CD14-positive monocyte (primary cell): ENCODE measurements at regions not wholly inside any gene's neighbourhood (a gene's known extent, or its start where the extent isn't known, plus 50 kb on each side); places are given as distances from the start of the nearest gene placed in this dataset.

Experiments used
- DNase-seq, 3 donors: peaks; one replicate each; pipeline ENCODE4 v3.0.0-alpha.2; 2011 to 2022
- H2AFZ ChIP-seq: 2 replicates; pipeline ENCODE4 v1.6.0; 2012; ENCODE audit warnings: mild to moderate bottlenecking, low read depth, low read length, inconsistent platforms; ENCODE audit not compliant: insufficient read depth, poor library complexity, severe bottlenecking
- H3K27ac ChIP-seq, 2 donors: 1 replicate in 1 of 2; 2 replicates in 1 of 2; pipeline ENCODE4 v1.5.1; 2012 to 2013; ENCODE audit warnings: low read length in 2 of 2, control low read depth in 1 of 2, inconsistent platforms in 1 of 2, low read depth in 1 of 2, mild to moderate bottlenecking in 1 of 2
- H3K27me3 ChIP-seq, 2 donors: one replicate each; pipeline versions ENCODE4 v1.6.0 to v1.6.1; 2011 to 2013; ENCODE audit warnings: low read length in 2 of 2; ENCODE audit not compliant: control insufficient read depth in 2 of 2, insufficient read depth in 2 of 2
- H3K36me3 ChIP-seq, 2 donors: replicated peaks in 1 of 2; 1 replicate in 1 of 2; 2 replicates in 1 of 2; pipeline versions ENCODE4 v1.5.1 to v1.6.1; 2012 to 2013; ENCODE audit warnings: low read length in 2 of 2, control low read depth in 1 of 2, inconsistent platforms in 1 of 2, mild to moderate bottlenecking in 1 of 2; ENCODE audit not compliant: insufficient read depth in 2 of 2, control insufficient read depth in 1 of 2
- H3K4me1 ChIP-seq, 2 donors: 1 replicate in 1 of 2; 2 replicates in 1 of 2; pipeline versions ENCODE4 v1.5.1 to v1.6.1; 2012 to 2013; ENCODE audit warnings: low read length in 2 of 2, control low read depth in 1 of 2, inconsistent platforms in 1 of 2, mild to moderate bottlenecking in 1 of 2, moderate library complexity in 1 of 2; ENCODE audit not compliant: insufficient read depth in 2 of 2, control insufficient read depth in 1 of 2
- H3K4me2 ChIP-seq: replicated peaks from 2 replicates; pipeline ENCODE3; 2012; ENCODE audit warnings: low read length, moderate library complexity, mild to moderate bottlenecking; ENCODE audit not compliant: poor library complexity, severe bottlenecking; ENCODE audit errors: extremely low read depth
- H3K4me3 ChIP-seq, 3 experiments: fragments of 200-600 bp in 1 of 3; sonication (generic) in 1 of 3; replicated peaks in 1 of 3; 1 replicate in 2 of 3; 2 replicates in 1 of 3; pipeline ENCODE4 v1.5.1; 2011 to 2013; ENCODE audit warnings: low read length in 3 of 3, mild to moderate bottlenecking in 3 of 3, control low read depth in 2 of 3, low read depth in 2 of 3, inconsistent platforms in 1 of 3, moderate library complexity in 1 of 3
- H3K79me2 ChIP-seq: 2 replicates; pipeline ENCODE4 v1.6.0; 2012; ENCODE audit warnings: mild to moderate bottlenecking, control low read depth, inconsistent platforms, low read length, moderate library complexity; ENCODE audit not compliant: insufficient read depth
- H3K9ac ChIP-seq: 2 replicates; pipeline ENCODE4 v1.6.0; 2017; ENCODE audit warnings: low read length, mild to moderate bottlenecking; ENCODE audit not compliant: insufficient read depth, poor library complexity, severe bottlenecking
- H3K9me3 ChIP-seq, 2 donors: replicated peaks in 1 of 2; 1 replicate in 1 of 2; 2 replicates in 1 of 2; pipeline versions ENCODE4 v1.5.1 to v1.6.1; 2012 to 2013; ENCODE audit warnings: low read length in 2 of 2, control low read depth in 1 of 2; ENCODE audit not compliant: control insufficient read depth in 1 of 2, insufficient read depth in 1 of 2
- H4K20me1 ChIP-seq: 2 replicates; pipeline ENCODE4 v1.6.0; 2012; ENCODE audit warnings: mild to moderate bottlenecking, low read length, control low read depth, moderate library complexity; ENCODE audit not compliant: insufficient read depth
- H3K27ac Mint-ChIP-seq, 7 donors: one replicate each; pipeline ENCODE4 v1.8.0; 2020; ENCODE audit warnings: mild to moderate bottlenecking in 7 of 7, mixed read lengths in 7 of 7, moderate library complexity in 6 of 7, inconsistent platforms in 2 of 7
- H3K27me3 Mint-ChIP-seq, 3 donors: one replicate each; pipeline ENCODE4 v1.8.0; 2021 to 2022; ENCODE audit warnings: low read depth in 3 of 3, mild to moderate bottlenecking in 3 of 3, mixed read lengths in 3 of 3, moderate library complexity in 3 of 3, inconsistent platforms in 1 of 3
- H3K36me3 Mint-ChIP-seq, 2 donors: one replicate each; pipeline ENCODE4 v1.8.0; 2020; ENCODE audit warnings: mixed read lengths in 2 of 2, inconsistent platforms in 1 of 2, mild to moderate bottlenecking in 1 of 2
- H3K4me1 Mint-ChIP-seq: one replicate; pipeline ENCODE4 v1.8.0; 2020; ENCODE audit warnings: mild to moderate bottlenecking, mixed read lengths
- H3K4me3 Mint-ChIP-seq, 2 donors: one replicate each; pipeline ENCODE4 v1.8.0; 2020; ENCODE audit warnings: mild to moderate bottlenecking in 2 of 2, mixed read lengths in 2 of 2, moderate library complexity in 1 of 2
- H3K9me3 Mint-ChIP-seq, 7 donors: one replicate each; pipeline ENCODE4 v1.8.0; 2020 to 2022; ENCODE audit warnings: mixed read lengths in 7 of 7, mild to moderate bottlenecking in 6 of 7, moderate library complexity in 6 of 7, inconsistent platforms in 2 of 7
- WGBS: methylation state at CpG from one replicate; pipeline ENCODE4 v1.1.5; 2013; ENCODE audit warnings: missing lambda C conversion rate; ENCODE audit not compliant: insufficient coverage; 5-methylcytosine and 5-hydroxymethylcytosine counted together
- intact Hi-C, 2 donors: fragments of 100-400 bp; cut with micrococcal nuclease; formaldehyde crosslinking; loops; one replicate each; pipeline versions ENCODE4 v1.15.0 to v1.15.1; 2023
- TF ChIP-seq, protein P1 (sequence below): fragments of 200-600 bp; IDR thresholded peaks from one replicate; pipeline ENCODE4 v1.8.0; 2022; ENCODE audit warnings: antibody characterized with exemption, mild to moderate bottlenecking

- H4K20me1 ChIP-seq: no peaks in the 10 kb centered on the region
- peaks cover 20 to 36% of the 10 kb centered on the region in 2 donors for H3K4me1 ChIP-seq
- H2AFZ ChIP-seq: peak overlapping the region; percentile 70
- H3K9ac ChIP-seq: no peak overlapping the region
- peak overlapping the region in 1 of 2 donors; percentile 99 for H3K27ac ChIP-seq
- 96% methylated on average over 7 of the region's 9 CpGs for WGBS
- H3K27me3 ChIP-seq: peaks cover 0 to 33% of the 10 kb centered on the region in 2 donors
- peak overlapping the region; percentile 74 for H3K4me2 ChIP-seq
- peaks cover 32 to 48% (median 33%) of the 10 kb centered on the region in 3 donors for H3K27me3 Mint-ChIP-seq
- intact Hi-C loops: loop anchor here in 1 of 2 donors (10.0 kb wide), 1 partner anchor 98 kb away; the partner anchor contains the start of gene IGF1R
- no peaks in the 10 kb centered on the region for H3K36me3 ChIP-seq
- peak overlapping the region in 1 of 3 experiments; percentile 68 for H3K4me3 ChIP-seq
- TF ChIP-seq, protein P1, sequence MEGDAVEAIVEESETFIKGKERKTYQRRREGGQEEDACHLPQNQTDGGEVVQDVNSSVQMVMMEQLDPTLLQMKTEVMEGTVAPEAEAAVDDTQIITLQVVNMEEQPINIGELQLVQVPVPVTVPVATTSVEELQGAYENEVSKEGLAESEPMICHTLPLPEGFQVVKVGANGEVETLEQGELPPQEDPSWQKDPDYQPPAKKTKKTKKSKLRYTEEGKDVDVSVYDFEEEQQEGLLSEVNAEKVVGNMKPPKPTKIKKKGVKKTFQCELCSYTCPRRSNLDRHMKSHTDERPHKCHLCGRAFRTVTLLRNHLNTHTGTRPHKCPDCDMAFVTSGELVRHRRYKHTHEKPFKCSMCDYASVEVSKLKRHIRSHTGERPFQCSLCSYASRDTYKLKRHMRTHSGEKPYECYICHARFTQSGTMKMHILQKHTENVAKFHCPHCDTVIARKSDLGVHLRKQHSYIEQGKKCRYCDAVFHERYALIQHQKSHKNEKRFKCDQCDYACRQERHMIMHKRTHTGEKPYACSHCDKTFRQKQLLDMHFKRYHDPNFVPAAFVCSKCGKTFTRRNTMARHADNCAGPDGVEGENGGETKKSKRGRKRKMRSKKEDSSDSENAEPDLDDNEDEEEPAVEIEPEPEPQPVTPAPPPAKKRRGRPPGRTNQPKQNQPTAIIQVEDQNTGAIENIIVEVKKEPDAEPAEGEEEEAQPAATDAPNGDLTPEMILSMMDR: no peak
- H3K36me3 Mint-ChIP-seq: peaks cover 0 to 5% of the 10 kb centered on the region in 2 donors
- H3K9me3 Mint-ChIP-seq: peaks cover 7 to 17% (median 14%) of the 10 kb centered on the region in 7 donors
- peaks cover 23% of the 10 kb centered on the region for H3K4me1 Mint-ChIP-seq
- H3K4me3 Mint-ChIP-seq: no peak overlapping the region
- no peaks in the 10 kb centered on the region for H3K79me2 ChIP-seq
- DNase-seq: no peak
- peak overlapping the region in 2 of 7 donors; percentile 98 to 99 for H3K27ac Mint-ChIP-seq
- H3K9me3 ChIP-seq: peaks cover 0 to 4% of the 10 kb centered on the region in 2 donors
Measured at GRCh38 chr15:98546329-98546728, 102.0 kb upstream of the IGF1R start.

DNA sequence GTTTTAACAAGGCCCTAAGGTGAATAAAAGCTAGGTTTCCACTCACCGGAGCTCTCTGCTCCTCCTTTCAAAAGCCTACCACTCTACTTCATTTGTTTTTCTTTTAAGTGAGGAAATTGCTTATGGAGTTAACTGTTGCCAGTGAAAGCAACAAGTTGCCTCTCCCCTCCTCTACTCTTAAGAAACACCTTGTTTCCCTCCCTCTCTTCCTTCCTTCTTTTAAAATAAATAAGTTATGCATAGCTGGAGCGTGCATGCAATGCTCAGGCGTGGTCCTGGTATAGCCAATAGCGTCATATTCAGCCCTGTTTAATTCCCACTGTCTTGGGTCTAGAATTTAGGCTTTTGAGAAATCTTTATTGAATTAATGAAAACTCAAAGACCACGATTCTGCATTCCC lies 101.1 kb upstream of the IGF1R start:
- intact Hi-C loops: loop anchor here in 1 of 2 donors (10.0 kb wide), 1 partner anchor 98 kb away; the partner anchor contains the start of gene IGF1R
- Mint-ChIP-seq H3K9me3 (peaks cover 7 to 17% (median 14%) of the 10 kb centered on the region in 7 donors), H3K27ac (peak overlapping the region in 4 of 7 donors; percentile 57 to 99 (median 98)), H3K27me3 (peaks cover 30 to 48% (median 31%) of the 10 kb centered on the region in 3 donors), H3K36me3 (peaks cover 0 to 5% of the 10 kb centered on the region in 2 donors), H3K4me1 (peaks cover 23% of the 10 kb centered on the region), H3K4me3 (peak overlapping the region; percentile 78 to 96)
- Histone ChIP-seq H3K9ac (peak overlapping the region; percentile 85), H2AFZ (peak overlapping the region; percentile 70), H3K27me3 (peaks cover 0 to 33% of the 10 kb centered on the region in 2 donors), H4K20me1 (no peaks in the 10 kb centered on the region), H3K4me1 (peaks cover 20 to 36% of the 10 kb centered on the region in 2 donors), H3K36me3 (no peaks in the 10 kb centered on the region), H3K79me2 (no peaks in the 10 kb centered on the region), H3K27ac (peak overlapping the region in 1 of 2 donors; percentile 99), H3K9me3 (peaks cover 0 to 4% of the 10 kb centered on the region in 2 donors), H3K4me3 (peak overlapping the region in 2 of 3 experiments; percentile 38 to 68), H3K4me2 (peak overlapping the region; percentile 74)
- DNase-seq: peak; percentile 10 to 76 (median 32)
- TF ChIP-seq, protein P1: no peak
- 0% methylated on average over 1 of the region's 5 CpGs for WGBS
